GM19035 (cell line): ENCODE measurements at regions not wholly inside any gene's neighbourhood (a gene's known extent, or its start where the extent isn't known, plus 50 kb on each side); places are given as distances from the start of the nearest gene placed in this dataset.

Experiments used
- ATAC-seq: cut with Tn5 transposase; IDR thresholded peaks from one replicate; pipeline ENCODE4 v1.9.1; 2021; ENCODE audit not compliant: unreplicated experiment

GRCh38 chr3:95055288-95055687 is 992.4 kb downstream of the NSUN3 start:
- no peak for ATAC-seq

- ATAC-seq: no peak
Measured at GRCh38 chr3:95082191-95082590, 1019.3 kb downstream of the NSUN3 start.

- ATAC-seq: no peak
Measured at GRCh38 chr3:95084738-95085137, 1021.9 kb downstream of the NSUN3 start.

GRCh38 chr3:95088464-95088863 is 1025.6 kb downstream of the NSUN3 start:
- no peak for ATAC-seq

GRCh38 chr3:95097493-95097892 is 1034.6 kb downstream of the NSUN3 start:
- ATAC-seq: no peak

GRCh38 chr3:95120921-95121320 is 1058.1 kb downstream of the NSUN3 start:
- no peak for ATAC-seq

GRCh38 chr3:95123104-95123503 is 1060.2 kb downstream of the NSUN3 start:
- ATAC-seq: no peak

GRCh38 chr3:95134693-95135413 is 1072.0 kb downstream of the NSUN3 start:
- ATAC-seq: no peak

- no peak for ATAC-seq
Measured at GRCh38 chr3:95148107-95148506, 1085.2 kb downstream of the NSUN3 start.

GRCh38 chr3:95151590-95151989 is 1088.7 kb downstream of the NSUN3 start:
- no peak for ATAC-seq

- ATAC-seq: no peak
Measured at GRCh38 chr3:95154766-95155165, 1091.9 kb downstream of the NSUN3 start.

GRCh38 chr3:95162794-95163193 is 1099.9 kb downstream of the NSUN3 start:
- no peak for ATAC-seq

- no peak for ATAC-seq
Measured at GRCh38 chr3:95167748-95168147, 1104.9 kb downstream of the NSUN3 start.

- no peak for ATAC-seq
Measured at GRCh38 chr3:95168526-95168925, 1105.7 kb downstream of the NSUN3 start.

GRCh38 chr3:95172164-95172943 is 1109.5 kb downstream of the NSUN3 start:
- ATAC-seq: no peak

GRCh38 chr3:95177096-95177495 is 1114.2 kb downstream of the NSUN3 start:
- ATAC-seq: no peak

- ATAC-seq: no peak
Measured at GRCh38 chr3:95184038-95184437, 1121.2 kb downstream of the NSUN3 start.

GRCh38 chr3:95189348-95189747 is 1126.5 kb downstream of the NSUN3 start:
- no peak for ATAC-seq

- ATAC-seq: no peak
Measured at GRCh38 chr3:95197661-95198060, 1134.8 kb downstream of the NSUN3 start.

- ATAC-seq: no peak
Measured at GRCh38 chr3:95200384-95200783, 1137.5 kb downstream of the NSUN3 start.

- no peak for ATAC-seq
Measured at GRCh38 chr3:95210878-95211277, 1148.0 kb downstream of the NSUN3 start.

GRCh38 chr3:95212117-95212516 is 1149.3 kb downstream of the NSUN3 start:
- no peak for ATAC-seq
